ENCODE measurements at regions not wholly inside any gene's neighbourhood (a gene's known extent, or its start where the extent isn't known, plus 50 kb on each side); places are given as distances from the start of the nearest gene placed in this dataset.

- Mint-ChIP-seq H3K9me3 (no peaks in the 10 kb centered on the region), H3K4me3 (no peak overlapping the region), H3K27me3 (ENCODE audit: insufficient read depth, low read depth, poor library complexity) (peaks cover 2% of the 10 kb centered on the region), H3K4me1 (peaks cover 33% of the 10 kb centered on the region), H3K36me3 (ENCODE audit: low read depth) (no peaks in the 10 kb centered on the region; the same call in 2 of the 3 replicates), H3K27ac (no peak overlapping the region)
- Histone ChIP-seq H2AFZ (no peak overlapping the region), H3K79me2 (replicated peaks; ENCODE audit: insufficient read depth) (no peaks in the 10 kb centered on the region), H3K9me2 (ENCODE audit: insufficient read depth) (peaks cover 15% of the 10 kb centered on the region), H3K27me3 (ENCODE audit: insufficient read depth) (no peaks in the 10 kb centered on the region), H3K4me1 (ENCODE audit: insufficient read depth) (peaks cover 5% of the 10 kb centered on the region; the same call in 1 of the 2 replicates), H4K20me1 (replicated peaks; ENCODE audit: insufficient read depth) (no peaks in the 10 kb centered on the region), H3F3A (replicated peaks; ENCODE audit: low read depth) (no peaks in the 10 kb centered on the region), H3K4me2 (no peak overlapping the region), H3K4me3 (no peak overlapping the region), H3K36me3 (ENCODE audit: insufficient read depth) (no peaks in the 10 kb centered on the region), H3K27ac (ENCODE audit: low read depth) (no peak overlapping the region)
- no peak for TF ChIP-seq JUNB (IDR thresholded peaks at IDR 0.05; ENCODE audit: unreplicated experiment)
- TF ChIP-seq NANOG (IDR thresholded peaks at IDR 0.05; ENCODE audit: borderline replicate concordance), result no peak
- no peak for TF ChIP-seq ZNF114 (CRISPR knock-in tag; IDR thresholded peaks at IDR 0.05)
- no peak for TF ChIP-seq CTCF (conservative IDR thresholded peaks at IDR 0.05; ENCODE audit: low read depth in 2 of 2)
- TF ChIP-seq ZNF331 (CRISPR knock-in tag; IDR thresholded peaks at IDR 0.05; ENCODE audit: low read depth), result no peak
- no peak for TF ChIP-seq EZH2 (IDR thresholded peaks at IDR 0.05; ENCODE audit: low read depth, unreplicated experiment)
- no peak for TF ChIP-seq ETS1 (IDR thresholded peaks at IDR 0.05)
- TF ChIP-seq STAT1 (IDR thresholded peaks at IDR 0.05; ENCODE audit: unreplicated experiment), result no peak
- ATAC-seq (no peak), DNase-seq (ENCODE audit: low spot score) (no peak)
Measured at GRCh38 chr10:117926491-117926890, 120.2 kb downstream of the RAB11FIP2 start.

- Mint-ChIP-seq H3K4me1 (peaks cover 33% of the 10 kb centered on the region), H3K27me3 (ENCODE audit: insufficient read depth, low read depth, poor library complexity) (peaks cover 2% of the 10 kb centered on the region), H3K4me3 (no peak overlapping the region), H3K27ac (0 out of 2 replicates have a peak overlapping the region, but pooled peaks have one; percentile 3), H3K36me3 (ENCODE audit: low read depth) (no peaks in the 10 kb centered on the region; the same call in 2 of the 3 replicates), H3K9me3 (no peaks in the 10 kb centered on the region)
- H3K4me3 ChIP-seq, result no peak overlapping the region
- no peak for ATAC-seq
- H3K4me1 ChIP-seq (ENCODE audit: insufficient read depth), result peaks cover 5% of the 10 kb centered on the region; the same call in 1 of the 2 replicates
- H3K79me2 ChIP-seq (replicated peaks; ENCODE audit: insufficient read depth), result no peaks in the 10 kb centered on the region
- H3K27ac ChIP-seq (ENCODE audit: low read depth), result no peak overlapping the region
- peaks cover 15% of the 10 kb centered on the region for H3K9me2 ChIP-seq (ENCODE audit: insufficient read depth)
- no peaks in the 10 kb centered on the region for H3K36me3 ChIP-seq (ENCODE audit: insufficient read depth)
- no peak overlapping the region for H2AFZ ChIP-seq
- H4K20me1 ChIP-seq (replicated peaks; ENCODE audit: insufficient read depth), result no peaks in the 10 kb centered on the region
- H3K27me3 ChIP-seq (ENCODE audit: insufficient read depth), result no peaks in the 10 kb centered on the region
- no peak for DNase-seq (ENCODE audit: low spot score)
- H3F3A ChIP-seq (replicated peaks; ENCODE audit: low read depth), result no peaks in the 10 kb centered on the region
- H3K4me2 ChIP-seq, result no peak overlapping the region
- TF ChIP-seq REST (IDR thresholded peaks at IDR 0.05; ENCODE audit: unreplicated experiment) (no peak), ZNF462 (CRISPR knock-in tag; IDR thresholded peaks at IDR 0.05) (no peak), ZNF114 (CRISPR knock-in tag; IDR thresholded peaks at IDR 0.05) (no peak), ZNF331 (CRISPR knock-in tag; IDR thresholded peaks at IDR 0.05; ENCODE audit: low read depth) (no peak)
Measured at GRCh38 chr10:117927332-117927731, 119.4 kb downstream of the RAB11FIP2 start.

Data from GM23338 (cell line).